ENCODE measurements at regions not wholly inside any gene's neighbourhood (a gene's known extent, or its start where the extent isn't known, plus 50 kb on each side); places are given as distances from the start of the nearest gene placed in this dataset.

- TF ChIP-seq POLR2A (IDR thresholded peaks at IDR 0.05) (no peak), CTCF (IDR thresholded peaks at IDR 0.05) (no peak)
These were observed 79.4 kb downstream of the RRAGC start for GRCh38 chr1:38780133-38780532.
